ENCODE measurements at regions not wholly inside any gene's neighbourhood (a gene's known extent, or its start where the extent isn't known, plus 50 kb on each side); places are given as distances from the start of the nearest gene placed in this dataset.

- no peak for DNase-seq
These were observed 57.2 kb upstream of the TGM3 start for GRCh38 chr20:2238601-2239000.

GRCh38 chr20:2240835-2241234 lies 55.0 kb upstream of the TGM3 start:
- DNase-seq: no peak

GRCh38 chr20:2242678-2243077 lies 53.1 kb upstream of the TGM3 start:
- DNase-seq: no peak

- DNase-seq: no peak
These were observed 51.3 kb upstream of the TGM3 start for GRCh38 chr20:2244523-2244922.

- DNase-seq: no peak
These were observed 50.8 kb upstream of the TGM3 start for GRCh38 chr20:2244993-2245392.

GRCh38 chr20:2245637-2246036 lies 50.2 kb upstream of the TGM3 start:
- DNase-seq: no peak

All from activated CD4-positive, alpha-beta T cell treated with anti-CD3 and anti-CD28 coated beads for 4 hours (primary cell).